ENCODE measurements at regions not wholly inside any gene's neighbourhood (a gene's known extent, or its start where the extent isn't known, plus 50 kb on each side); places are given as distances from the start of the nearest gene placed in this dataset.
"Not testable (repeated sequence)": the region's sequence is repeated elsewhere in the genome, so short reads cannot be mapped to it uniquely, and the experiment has no call there.

DNA sequence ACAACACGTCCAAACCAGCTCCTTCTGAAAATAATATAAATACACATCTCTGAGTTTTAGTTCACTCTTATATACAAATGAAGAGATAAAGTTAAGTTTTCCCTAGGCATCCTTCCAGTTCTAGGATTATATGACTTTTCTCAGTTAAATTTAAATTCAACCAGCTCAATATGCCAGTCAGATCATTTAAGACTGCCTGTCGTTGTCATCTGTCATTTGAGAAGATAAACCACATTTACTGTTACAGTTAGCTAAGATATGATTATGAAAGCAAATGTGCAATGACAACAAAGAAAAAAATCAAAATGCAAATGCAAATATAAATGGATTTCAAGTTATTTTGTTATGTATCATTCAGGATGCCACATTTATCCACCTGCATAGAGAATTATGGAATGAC lies 671.7 kb upstream of the GOT2 start:
- DNase-seq (ENCODE audit: low spot score), result no peak

DNA sequence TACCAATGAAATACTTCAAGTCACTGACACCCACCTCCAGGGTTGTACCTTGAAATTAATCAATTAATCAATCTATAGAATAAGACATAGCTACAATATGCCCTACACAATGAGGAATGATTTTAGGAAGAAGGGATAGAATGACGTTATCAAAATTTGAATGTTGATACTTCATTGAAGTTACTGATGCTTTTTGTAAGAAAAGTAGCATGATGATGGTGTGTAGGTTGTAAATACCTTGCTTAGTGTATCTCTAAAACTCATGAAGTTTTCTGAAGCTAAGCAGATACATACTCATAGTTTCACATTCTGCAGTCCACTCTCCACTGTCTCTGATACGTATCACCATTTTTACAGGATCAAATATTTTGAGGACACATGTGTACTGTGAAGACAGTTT lies 670.4 kb upstream of the GOT2 start:
- no peak for DNase-seq (ENCODE audit: low spot score)

DNA sequence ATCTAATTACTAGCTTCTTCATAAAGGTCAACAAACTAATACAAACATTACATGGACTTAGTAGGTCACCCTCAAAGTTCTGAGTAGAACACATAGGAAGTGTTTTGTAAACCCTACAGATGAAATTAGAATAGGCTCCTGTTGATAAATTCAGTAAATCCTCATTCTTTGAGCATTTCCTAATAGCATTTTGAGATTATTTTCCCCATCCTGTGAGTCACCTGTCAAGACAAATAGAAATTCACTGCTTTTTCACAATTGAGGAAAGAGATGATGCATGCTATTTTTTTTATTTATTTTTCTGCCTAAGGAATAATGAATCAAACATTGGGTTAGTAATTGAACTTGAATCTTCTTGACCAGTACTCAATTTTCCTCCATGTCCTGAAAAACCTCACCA lies 666.7 kb upstream of the GOT2 start:
- DNase-seq (ENCODE audit: low spot score), result no peak

DNA sequence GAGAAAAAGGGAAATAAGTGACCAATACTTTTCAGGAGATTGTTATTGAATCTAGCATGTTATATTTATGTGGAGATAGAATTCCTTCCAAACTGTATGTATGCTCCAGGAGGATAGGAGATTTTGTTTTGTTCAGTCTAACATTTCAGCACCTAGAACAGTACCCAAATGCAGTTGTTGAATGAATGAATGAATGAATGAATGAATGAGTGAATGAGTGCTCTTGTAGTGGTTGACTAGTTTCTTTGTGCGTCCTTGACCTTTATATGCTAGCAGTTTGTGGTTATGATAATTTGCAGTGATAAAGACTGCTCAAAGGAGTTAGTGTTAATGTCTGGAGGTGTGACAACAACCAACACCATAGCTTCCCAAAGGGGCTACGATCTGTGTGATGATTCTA lies 663.5 kb upstream of the GOT2 start:
- no peak for DNase-seq (ENCODE audit: low spot score)

DNA sequence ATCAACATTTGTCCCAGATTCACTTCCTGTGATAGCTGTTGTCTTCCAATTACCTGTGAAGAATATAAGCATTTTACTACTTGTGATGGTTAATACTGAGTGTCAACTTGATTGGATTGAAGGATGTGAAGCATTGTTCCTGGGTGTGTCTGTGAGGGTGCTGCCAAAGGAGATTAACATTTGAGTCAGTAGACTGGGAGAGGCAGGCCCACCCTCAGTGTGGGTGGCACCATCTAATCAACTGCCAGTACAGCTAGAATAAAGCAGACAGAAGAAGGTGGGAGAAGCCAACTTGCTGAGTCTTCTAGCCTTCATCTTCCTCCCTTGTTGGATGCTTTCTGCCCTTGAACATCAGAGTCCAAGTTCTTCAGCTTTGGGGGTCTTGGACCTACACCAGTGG lies 660.4 kb upstream of the GOT2 start:
- no peak for DNase-seq (ENCODE audit: low spot score)

DNA sequence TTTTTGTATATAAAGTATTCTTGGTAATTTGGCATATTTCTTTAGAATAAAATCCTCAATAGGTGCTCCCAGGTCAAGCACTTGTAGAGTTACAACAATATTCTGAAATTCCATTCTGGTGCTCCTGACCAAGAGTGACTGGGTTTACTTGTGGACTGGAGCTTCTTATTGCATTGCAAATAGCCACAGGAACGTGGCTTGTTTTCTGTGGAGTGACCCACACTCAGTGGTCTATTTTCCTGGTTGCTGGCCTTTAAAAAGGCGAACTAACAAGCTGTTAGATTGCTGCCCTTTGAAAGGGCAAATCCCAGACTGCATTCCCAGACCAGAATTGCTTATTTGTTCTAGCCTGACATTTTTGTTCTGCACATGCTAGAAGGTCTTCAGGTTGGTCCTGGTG lies 658.8 kb upstream of the GOT2 start:
- DNase-seq (ENCODE audit: low spot score), result no peak

DNA sequence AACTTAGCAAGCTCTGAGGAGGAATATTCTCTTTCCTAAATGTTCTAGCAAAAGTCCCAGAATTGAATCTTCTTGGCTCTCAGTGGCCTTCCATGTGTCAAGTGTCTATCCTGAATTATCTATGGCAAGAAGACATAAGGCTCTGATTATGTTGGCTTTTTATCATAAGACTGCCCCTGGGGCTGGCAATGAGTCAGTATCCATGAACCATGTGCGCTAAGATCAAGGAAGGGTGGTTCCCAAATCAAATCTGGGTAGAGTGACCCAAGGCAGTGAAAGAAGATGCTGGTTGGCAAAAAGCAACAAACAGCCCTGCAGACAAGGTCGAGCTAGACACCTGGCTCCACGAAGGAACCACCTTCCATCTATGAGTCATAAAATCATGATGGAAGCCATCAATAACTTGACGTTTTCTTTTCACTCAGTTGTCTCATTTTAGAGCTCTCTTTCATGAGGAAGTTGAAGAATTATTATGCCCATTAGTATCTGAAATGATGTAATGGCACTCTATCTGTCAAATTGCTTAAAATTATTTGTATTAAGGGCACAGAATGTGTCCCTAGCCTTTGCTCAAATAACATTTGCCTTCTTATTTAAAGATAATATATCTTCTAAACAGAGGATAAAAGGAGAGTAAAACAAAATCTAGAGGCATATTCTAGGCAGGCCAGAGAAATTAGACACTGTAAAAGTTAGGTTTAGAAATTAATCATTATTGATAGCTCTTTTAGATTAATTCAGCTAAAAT lies 657.7 kb upstream of the GOT2 start:
- DNase-seq (ENCODE audit: low spot score), result no peak

DNA sequence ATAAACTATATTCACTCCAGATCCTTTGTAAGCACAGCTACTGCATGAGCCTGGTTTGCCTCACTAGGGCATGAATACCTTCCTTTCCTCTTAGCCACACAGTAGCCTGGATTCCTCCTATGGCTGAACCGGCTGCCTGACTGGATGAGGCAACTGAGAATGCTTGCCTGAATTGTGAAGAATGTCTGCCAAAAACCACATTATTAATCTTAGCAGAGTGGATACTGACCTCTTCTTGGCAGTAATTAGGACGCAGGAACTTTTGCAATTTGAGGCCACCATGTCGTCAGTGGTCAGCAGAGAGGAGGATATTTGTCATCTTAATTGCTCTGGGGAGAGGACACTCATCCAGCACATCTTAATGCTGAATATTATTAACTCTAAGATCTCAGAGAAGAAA lies 651.8 kb upstream of the GOT2 start:
- DNase-seq (ENCODE audit: low spot score), result no peak

DNA sequence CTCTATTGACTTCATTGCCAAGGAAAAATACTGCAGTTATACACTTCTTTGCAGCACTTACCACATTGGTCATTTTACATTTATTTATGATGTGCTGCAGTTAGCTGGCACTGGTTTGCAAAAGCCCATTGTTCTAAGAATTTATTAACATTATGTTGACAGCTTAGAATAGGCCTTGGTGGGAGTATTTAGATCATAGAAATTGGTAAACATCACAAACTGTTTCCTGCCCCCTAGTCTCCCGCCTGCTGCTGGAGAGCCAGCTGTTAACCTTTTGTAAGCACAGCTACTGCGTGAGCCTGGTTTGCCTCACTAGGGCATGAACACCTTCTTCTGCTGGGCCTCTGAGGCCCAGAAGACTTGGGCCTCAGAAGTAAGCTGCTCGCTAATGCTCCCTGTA lies 651.4 kb upstream of the GOT2 start:
- DNase-seq (ENCODE audit: low spot score), result no peak

DNA sequence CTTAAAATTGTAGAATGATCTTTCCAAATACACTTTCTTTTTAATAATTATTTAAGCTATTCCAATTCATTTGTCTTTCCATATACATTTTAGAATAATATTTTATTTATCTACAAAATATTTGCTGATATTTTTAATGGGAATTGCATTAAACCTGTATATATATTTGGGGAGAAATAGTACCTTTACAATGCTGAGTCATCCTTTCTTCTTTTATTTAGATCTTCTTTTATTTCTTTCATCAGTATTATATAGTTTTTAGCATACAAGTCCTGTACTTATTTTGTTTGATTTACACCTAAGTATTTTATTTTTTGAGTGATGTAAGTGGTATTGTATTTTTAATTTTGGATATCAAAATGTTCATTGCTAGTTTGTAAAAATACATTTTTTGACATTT lies 639.5 kb upstream of the GOT2 start:
- DNase-seq (ENCODE audit: low spot score), result no peak

DNA sequence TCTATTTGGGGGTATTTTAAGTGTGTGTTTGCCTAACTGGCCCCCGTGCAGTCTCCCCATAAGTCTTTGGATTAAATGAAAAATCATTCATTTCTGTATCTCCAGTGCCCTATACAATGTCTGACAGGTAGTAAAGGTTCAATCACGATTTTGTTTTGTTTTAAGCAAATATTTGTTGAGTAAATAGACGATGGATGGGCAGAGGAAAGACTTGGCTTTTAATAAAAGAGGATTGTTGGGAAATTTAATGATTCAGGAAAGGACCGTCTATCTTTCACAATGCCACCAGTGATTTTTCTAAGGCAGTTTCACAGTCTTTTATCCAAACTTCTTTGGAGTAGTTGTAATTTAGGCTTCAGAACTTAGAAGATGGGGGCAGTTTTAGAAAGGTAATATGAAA lies 636.6 kb upstream of the GOT2 start:
- no peak for DNase-seq (ENCODE audit: low spot score)

DNA sequence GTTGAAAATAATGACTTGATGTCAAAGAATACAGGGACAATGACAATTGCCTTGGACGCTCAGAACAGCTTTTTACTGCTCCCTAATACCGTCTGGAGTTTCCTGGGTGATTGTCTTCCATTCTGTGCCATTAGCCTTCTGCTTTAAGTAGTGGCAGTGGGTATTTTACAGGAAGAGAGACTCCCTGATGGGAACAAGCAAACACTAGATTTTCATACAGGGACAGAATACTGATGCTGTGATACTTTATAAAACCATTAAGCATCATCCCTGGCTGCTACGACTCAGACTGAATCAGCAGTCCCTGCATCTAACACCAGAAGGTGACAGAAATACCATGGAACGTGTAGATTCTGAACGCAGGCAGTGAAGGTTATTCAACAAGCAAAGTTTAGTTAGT lies 635.4 kb upstream of the GOT2 start:
- no peak for DNase-seq (ENCODE audit: low spot score)

DNA sequence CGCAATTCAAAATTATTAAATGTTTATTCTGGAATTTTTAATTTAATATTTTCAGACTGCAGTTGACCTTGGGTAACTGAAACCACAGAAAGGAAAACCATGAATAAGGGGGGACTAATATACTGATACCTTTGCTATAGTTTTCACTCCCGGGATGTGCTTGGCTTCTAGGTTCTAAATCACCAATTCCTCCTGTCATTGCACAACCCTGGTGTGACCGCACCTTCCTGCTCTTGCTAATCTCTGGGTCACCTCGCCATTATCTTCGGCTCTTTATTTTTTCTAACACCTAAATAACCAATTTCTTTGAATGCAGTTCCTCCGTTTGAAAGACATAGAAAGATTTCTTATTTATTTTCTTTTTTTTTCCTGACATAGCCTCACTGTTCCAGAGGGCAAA lies 634.5 kb upstream of the GOT2 start:
- DNase-seq (ENCODE audit: low spot score), result no peak

DNA sequence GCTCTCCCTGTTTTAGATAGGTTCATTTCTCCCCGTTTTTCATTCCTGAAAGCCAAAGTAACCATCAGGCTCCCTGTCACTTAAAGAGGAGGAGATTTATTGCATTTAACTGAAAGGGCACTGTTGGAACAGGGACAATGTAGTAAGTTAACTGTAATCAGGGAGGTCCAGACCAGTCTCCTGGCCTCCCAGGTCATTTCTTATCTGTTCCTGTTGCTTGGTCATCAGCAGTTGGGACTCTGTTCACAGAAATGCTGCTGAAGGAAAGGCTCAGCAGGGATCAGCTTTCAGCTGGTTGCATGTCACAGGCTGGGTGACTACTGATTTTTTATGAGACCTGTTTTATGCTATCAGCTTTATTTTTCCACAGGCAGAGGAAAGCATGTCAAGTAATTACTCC lies 622.6 kb upstream of the GOT2 start:
- DNase-seq (ENCODE audit: low spot score), result no peak

DNA sequence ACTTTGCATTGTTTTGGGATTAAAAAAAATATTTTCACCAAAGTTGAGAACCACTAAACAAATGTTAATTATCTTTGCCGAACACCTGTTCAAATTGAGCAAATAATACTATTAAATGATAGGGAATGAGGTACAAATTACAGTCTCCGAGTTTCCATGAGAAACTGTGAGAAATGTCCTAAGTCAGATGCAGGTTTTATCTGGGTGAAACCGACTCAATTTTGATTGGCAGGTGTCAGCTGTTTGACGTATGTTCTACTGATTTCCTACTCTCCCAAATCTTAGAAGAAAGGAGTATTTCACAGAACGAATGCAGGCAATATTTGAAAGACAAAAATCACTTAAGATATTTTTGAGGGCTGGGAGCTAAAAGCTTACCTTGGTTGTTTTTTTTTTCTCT lies 622.0 kb upstream of the GOT2 start:
- no peak for DNase-seq (ENCODE audit: low spot score)

DNA sequence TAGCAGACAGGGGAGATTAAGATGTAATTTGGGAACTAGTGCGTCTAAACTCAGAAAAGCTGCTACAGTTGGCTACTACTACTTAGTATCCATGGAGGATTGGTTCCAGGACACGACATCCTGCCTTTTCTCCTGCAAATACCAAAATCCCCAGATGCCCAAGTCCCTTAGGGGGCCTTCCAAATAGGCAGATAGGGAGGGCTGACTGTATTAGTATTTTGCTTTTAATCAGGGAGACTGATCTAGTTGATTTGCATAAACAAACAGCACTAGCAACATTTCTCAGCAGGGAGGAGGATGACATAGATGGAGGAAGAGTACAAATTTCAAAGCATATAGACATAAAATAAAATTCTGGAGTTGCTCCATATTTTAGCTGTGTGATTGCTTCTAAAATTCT lies 621.6 kb upstream of the GOT2 start:
- DNase-seq (ENCODE audit: low spot score), result no peak

DNA sequence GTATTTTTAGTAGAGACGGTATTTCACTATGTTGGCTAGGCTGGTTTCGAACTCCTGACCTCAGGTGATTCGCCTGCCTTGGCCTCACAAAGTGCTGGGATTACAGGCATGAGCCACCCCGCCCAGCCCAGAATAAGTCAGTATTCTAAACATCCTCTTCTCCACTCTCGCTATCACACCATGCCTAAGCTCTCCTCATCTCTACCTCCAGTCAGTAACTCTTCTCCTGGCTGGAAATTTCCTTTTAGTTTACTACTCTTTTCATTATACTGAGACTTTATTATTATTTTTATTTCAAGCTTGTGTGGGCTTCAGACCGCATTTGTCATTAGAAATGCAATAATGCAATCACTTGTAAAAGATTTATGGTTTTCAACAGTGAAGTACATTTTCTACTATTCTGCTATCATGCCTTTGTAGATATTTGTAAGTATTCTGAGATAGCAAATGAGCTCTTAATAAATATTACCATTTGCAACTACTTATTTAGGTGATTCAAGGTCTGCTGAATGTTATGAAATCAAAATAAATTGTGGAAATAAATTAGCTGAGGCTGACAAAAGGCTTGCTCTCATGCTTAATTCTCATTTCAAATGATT lies 617.3 kb upstream of the GOT2 start:
- no peak for DNase-seq (ENCODE audit: low spot score)

DNA sequence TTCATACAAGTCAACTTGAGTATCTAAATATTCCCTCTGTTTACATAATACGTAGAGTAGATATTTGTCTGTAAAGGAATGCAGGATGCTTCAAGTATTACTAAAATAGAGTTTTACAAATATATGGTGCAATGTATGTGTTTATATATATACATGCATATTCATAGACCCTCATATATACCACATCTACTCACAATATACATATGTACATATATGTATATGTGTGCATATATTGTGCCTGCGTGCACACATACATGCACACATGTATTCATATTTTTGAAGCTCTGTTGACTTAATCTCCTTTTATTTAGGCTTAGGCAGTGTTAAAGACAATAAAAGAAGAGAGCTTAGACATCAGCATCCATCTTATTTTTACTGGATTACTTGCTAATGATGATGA lies 616.6 kb upstream of the GOT2 start:
- no peak for DNase-seq (ENCODE audit: low spot score)

DNA sequence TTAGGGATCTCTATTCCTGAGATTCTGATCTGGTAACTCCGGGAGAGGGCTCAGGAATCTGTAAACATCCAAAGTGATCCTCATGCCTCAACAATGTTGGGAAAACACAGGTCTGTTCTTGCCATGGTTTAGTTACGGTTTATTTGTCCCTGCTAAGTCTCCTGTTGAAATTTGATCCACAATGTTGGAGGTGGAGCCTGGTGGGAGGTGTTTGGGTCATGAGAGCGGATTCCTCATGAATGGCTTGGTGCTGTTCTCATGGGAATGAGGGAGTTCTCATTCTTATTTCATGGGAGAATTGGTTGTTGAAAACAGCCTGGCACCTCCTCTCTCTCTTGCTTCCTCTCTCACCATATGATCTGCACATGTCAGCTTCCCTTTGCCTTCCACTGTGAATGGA lies 608.6 kb upstream of the GOT2 start:
- DNase-seq (ENCODE audit: low spot score), result no peak

DNA sequence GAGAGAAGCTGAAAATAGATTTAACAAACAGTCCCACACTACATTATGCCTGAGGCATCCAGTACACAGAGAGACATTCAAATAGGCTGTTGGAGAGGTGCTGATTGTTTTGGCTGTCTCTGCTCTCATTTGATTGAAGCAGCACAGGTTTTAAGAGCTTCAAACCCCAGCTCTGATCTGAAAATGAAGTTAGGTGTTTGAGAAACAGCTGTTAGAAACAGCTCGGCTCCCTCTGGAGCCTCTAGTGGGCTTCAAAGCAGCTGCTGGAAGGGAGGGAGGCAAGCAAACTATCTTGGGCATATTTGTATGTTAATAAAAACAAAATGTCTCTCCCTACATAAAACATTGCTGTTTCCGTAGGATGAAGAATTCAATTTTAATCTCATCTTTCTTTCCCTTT lies 607.3 kb upstream of the GOT2 start:
- DNase-seq (ENCODE audit: low spot score), result no peak

DNA sequence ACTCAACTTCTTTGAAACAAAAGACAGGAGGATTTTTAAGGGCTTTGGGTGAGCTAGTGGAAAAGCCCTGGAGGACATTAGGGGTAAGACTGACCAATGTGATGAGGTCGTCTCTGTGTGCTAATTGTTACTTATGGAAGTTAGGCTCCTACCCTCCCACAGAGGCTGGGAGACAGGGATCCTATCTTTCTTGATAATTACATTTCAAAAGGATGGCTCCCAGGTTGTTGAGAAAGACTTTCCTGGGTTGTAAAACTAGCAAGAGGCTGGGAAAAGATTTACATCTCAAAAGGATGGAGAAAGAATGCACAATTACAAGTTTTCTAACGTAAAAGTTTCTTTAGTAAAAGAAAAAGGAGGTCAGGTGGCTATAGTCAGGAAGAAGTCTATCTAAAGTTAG lies 605.8 kb upstream of the GOT2 start:
- DNase-seq (ENCODE audit: low spot score), result no peak

DNA sequence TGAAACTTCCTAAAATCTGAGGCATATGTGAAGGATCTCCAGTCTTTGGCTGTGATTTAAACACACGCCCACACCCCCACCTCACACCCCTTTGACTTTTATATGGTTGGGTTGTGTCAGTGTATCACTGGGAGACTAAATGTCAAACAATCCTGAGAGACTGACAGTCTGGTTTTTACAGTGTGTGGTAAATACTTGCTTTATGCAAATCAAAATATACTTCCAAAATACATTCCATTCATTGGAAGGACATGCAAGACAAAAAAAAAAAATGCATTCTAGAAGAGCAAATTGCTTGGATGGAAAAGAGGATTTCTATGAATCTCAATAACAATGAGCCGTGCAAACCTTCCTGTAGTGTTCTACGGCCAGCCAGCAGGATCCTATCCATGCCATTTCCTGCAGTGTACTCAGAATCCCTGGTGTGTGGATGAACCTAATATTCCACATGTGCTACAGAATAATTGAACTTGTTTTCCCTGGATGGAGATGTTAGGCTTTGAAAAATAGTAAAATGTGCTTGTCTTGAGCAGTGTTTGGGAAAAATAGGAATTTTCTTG lies 602.1 kb upstream of the GOT2 start:
- DNase-seq (ENCODE audit: low spot score), result no peak

DNA sequence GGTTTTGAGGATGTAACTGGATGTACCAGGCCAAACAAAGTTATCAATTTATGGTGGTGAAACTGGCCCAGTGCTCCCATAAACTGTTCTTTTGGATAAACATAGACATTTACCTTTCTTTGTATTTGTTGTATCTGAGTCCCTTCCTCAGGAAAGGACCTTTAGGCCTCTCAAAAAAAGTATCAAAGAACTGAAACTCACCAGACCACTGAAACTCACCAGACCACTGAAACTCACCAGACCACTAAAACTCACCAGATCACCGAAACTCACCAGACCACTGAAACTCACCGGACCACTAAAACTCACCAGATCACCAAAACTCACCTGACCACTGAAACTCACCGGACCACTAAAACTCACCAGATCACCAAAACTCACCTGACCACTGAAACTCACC lies 597.6 kb upstream of the GOT2 start:
- not testable (repeated sequence) for DNase-seq (ENCODE audit: low spot score)

Measured in Ammon's horn (tissue), 1 donor.